H9 (cell line): ENCODE measurements at regions not wholly inside any gene's neighbourhood (a gene's known extent, or its start where the extent isn't known, plus 50 kb on each side); places are given as distances from the start of the nearest gene placed in this dataset.

Experiments used
- DNase-seq: peaks from one replicate; pipeline ENCODE4 v3.0.0-alpha.2; 2017
- H2AFZ ChIP-seq: one replicate; pipeline ENCODE4 v1.6.1; 2013; ENCODE audit warnings: mild to moderate bottlenecking, low read length, control low read depth, moderate library complexity
- H2AK5ac ChIP-seq: 2 replicates; pipeline ENCODE4 v1.6.1; 2013; ENCODE audit warnings: low read length, control low read depth, mixed read lengths; ENCODE audit not compliant: insufficient read length
- H2BK120ac ChIP-seq: one replicate; pipeline ENCODE4 v1.6.1; 2013; ENCODE audit warnings: low read depth, mild to moderate bottlenecking, low read length, control low read depth, inconsistent platforms; ENCODE audit not compliant: poor library complexity, severe bottlenecking
- H2BK12ac ChIP-seq: 2 replicates; pipeline ENCODE4 v1.6.1; 2013; ENCODE audit warnings: low read length, control low read depth, mixed read lengths, low read depth; ENCODE audit not compliant: insufficient read length
- H2BK15ac ChIP-seq: 2 replicates; pipeline ENCODE4 v1.6.1; 2013; ENCODE audit warnings: low read depth, low read length, control low read depth
- H2BK20ac ChIP-seq: one replicate; pipeline ENCODE4 v1.6.1; 2013; ENCODE audit warnings: low read depth, mild to moderate bottlenecking, low read length, control low read depth, inconsistent platforms; ENCODE audit not compliant: poor library complexity, severe bottlenecking
- H2BK5ac ChIP-seq: 2 replicates; pipeline ENCODE4 v1.6.1; 2013; ENCODE audit warnings: low read length, control low read depth, mixed read lengths; ENCODE audit not compliant: insufficient read length
- H3K14ac ChIP-seq: 2 replicates; pipeline ENCODE4 v1.6.1; 2013; ENCODE audit warnings: low read length, control low read depth; ENCODE audit not compliant: insufficient read depth
- H3K18ac ChIP-seq: 2 replicates; pipeline ENCODE4 v1.6.1; 2013; ENCODE audit warnings: low read depth, mild to moderate bottlenecking, mixed read lengths, low read length, control low read depth; ENCODE audit not compliant: insufficient read length
- H3K23ac ChIP-seq: 2 replicates; pipeline ENCODE4 v1.6.1; 2013; ENCODE audit warnings: low read length, control low read depth, mixed read lengths, low read depth; ENCODE audit not compliant: insufficient read length
- H3K23me2 ChIP-seq: 2 replicates; pipeline ENCODE4 v1.6.1; 2013; ENCODE audit warnings: low read depth, mild to moderate bottlenecking, mixed read lengths, low read length, control low read depth; ENCODE audit not compliant: insufficient read length, poor library complexity, severe bottlenecking
- H3K27ac ChIP-seq: 2 replicates; pipeline ENCODE4 v1.5.1; 2013; ENCODE audit warnings: low read length, control low read depth, mixed read lengths, low read depth; ENCODE audit not compliant: insufficient read length
- H3K27me3 ChIP-seq: 2 replicates; pipeline ENCODE4 v1.6.1; 2013; ENCODE audit warnings: low read length, control low read depth, inconsistent platforms; ENCODE audit not compliant: insufficient read depth
- H3K4ac ChIP-seq: 2 replicates; pipeline ENCODE4 v1.6.1; 2013; ENCODE audit warnings: low read depth, mild to moderate bottlenecking, control low read depth, inconsistent platforms, low read length, moderate library complexity
- H3K4me1 ChIP-seq: 2 replicates; pipeline ENCODE4 v1.6.1; 2013; ENCODE audit warnings: low read length, control low read depth, inconsistent platforms; ENCODE audit not compliant: insufficient read depth
- H3K4me2 ChIP-seq: 2 replicates; pipeline ENCODE4 v1.6.1; 2013; ENCODE audit warnings: low read length, control low read depth, mixed read lengths; ENCODE audit not compliant: insufficient read length, insufficient read depth
- H3K56ac ChIP-seq: 2 replicates; pipeline ENCODE4 v1.6.1; 2013; ENCODE audit warnings: low read depth, mild to moderate bottlenecking, mixed read lengths, low read length, control low read depth; ENCODE audit not compliant: insufficient read length
- H3K79me1 ChIP-seq: 2 replicates; pipeline ENCODE4 v1.6.1; 2013; ENCODE audit warnings: low read depth, mild to moderate bottlenecking, moderate library complexity, low read length, control low read depth, inconsistent platforms; ENCODE audit not compliant: insufficient read depth, poor library complexity, severe bottlenecking
- H3K79me2 ChIP-seq: 2 replicates; pipeline ENCODE4 v1.6.1; 2013; ENCODE audit warnings: low read length, control low read depth, inconsistent platforms; ENCODE audit not compliant: insufficient read depth
- H3K9ac ChIP-seq: 2 replicates; pipeline ENCODE4 v1.6.1; 2013; ENCODE audit warnings: low read length, control low read depth, mixed read lengths; ENCODE audit not compliant: insufficient read length; ENCODE audit errors: extremely low read depth
- H3K9me3 ChIP-seq: one replicate; pipeline ENCODE4 v1.6.1; 2013; ENCODE audit warnings: low read depth, low read length, inconsistent platforms; ENCODE audit not compliant: control insufficient read depth
- H3T11ph ChIP-seq: one replicate; pipeline ENCODE4 v1.6.1; 2013; ENCODE audit warnings: mild to moderate bottlenecking, low read length, control low read depth, inconsistent platforms
- H4K20me1 ChIP-seq: one replicate; pipeline ENCODE4 v1.6.1; 2013; ENCODE audit not compliant: control insufficient read depth, insufficient read length, insufficient read depth
- H4K5ac ChIP-seq: 2 replicates; pipeline ENCODE4 v1.6.1; 2013; ENCODE audit warnings: low read depth, mild to moderate bottlenecking, mixed read lengths, low read length, control low read depth; ENCODE audit not compliant: insufficient read length
- H4K8ac ChIP-seq: replicated peaks from 2 replicates; pipeline ENCODE4 v1.6.1; 2013; ENCODE audit warnings: low read length, control low read depth, mixed read lengths, low read depth; ENCODE audit not compliant: insufficient read length
- H4K91ac ChIP-seq: 2 replicates; pipeline ENCODE4 v1.6.1; 2013; ENCODE audit warnings: low read depth, mild to moderate bottlenecking, moderate library complexity, mixed read lengths, low read length, control low read depth; ENCODE audit not compliant: insufficient read length
- H3K27ac Mint-ChIP-seq, 3 experiments: 2 replicates in 2 of 3; 3 replicates in 1 of 3; pipeline ENCODE4 v1.8.0; 2020 to 2021; ENCODE audit warnings: mixed read lengths in 3 of 3, mild to moderate bottlenecking in 1 of 3, moderate library complexity in 1 of 3
- H3K27me3 Mint-ChIP-seq: 2 replicates; pipeline ENCODE4 v1.8.0; 2021; ENCODE audit warnings: low read depth, mild to moderate bottlenecking, moderate library complexity, mixed read lengths
- H3K36me3 Mint-ChIP-seq, 3 experiments: 2 replicates in 2 of 3; 3 replicates in 1 of 3; pipeline ENCODE4 v1.8.0; 2020 to 2021; ENCODE audit warnings: low read depth in 3 of 3, mixed read lengths in 3 of 3; ENCODE audit not compliant: insufficient read depth in 1 of 3
- H3K4me1 Mint-ChIP-seq, 2 experiments: 2 replicates each; pipeline ENCODE4 v1.8.0; 2020; ENCODE audit warnings: mixed read lengths in 2 of 2
- H3K4me3 Mint-ChIP-seq, 2 experiments: 2 replicates in 1 of 2; 3 replicates in 1 of 2; pipeline ENCODE4 v1.8.0; 2020 to 2021; ENCODE audit warnings: mild to moderate bottlenecking in 2 of 2, mixed read lengths in 2 of 2, moderate library complexity in 1 of 2
- H3K9me3 Mint-ChIP-seq, 2 experiments: 2 replicates in 1 of 2; 3 replicates in 1 of 2; pipeline ENCODE4 v1.8.0; 2020; ENCODE audit warnings: mild to moderate bottlenecking in 2 of 2, mixed read lengths in 2 of 2, moderate library complexity in 1 of 2
- CTCF ChIP-seq: fragments of 200-600 bp; sonication (generic); conservative IDR thresholded peaks from 3 replicates; pipeline ENCODE4 v1.8.0; 2021; ENCODE audit warnings: antibody characterized with exemption, mild to moderate bottlenecking
- WGBS: extraction: QIAGEN DNeasy Blood & Tissue Kit; methylation state at CpG from one replicate; pipeline ENCODE4 v1.1.7; 2013; ENCODE audit warnings: missing lambda C conversion rate, low lambda C conversion rate, mixed read lengths; ENCODE audit not compliant: insufficient read length; ENCODE audit errors: extremely low coverage; 5-methylcytosine and 5-hydroxymethylcytosine counted together

GRCh38 chrX:805988-806387 lies 175.4 kb downstream of the SHOX start:
- Histone ChIP-seq H3K56ac (no peak overlapping the region), H3K79me1 (no peaks in the 10 kb centered on the region), H4K91ac (no peak overlapping the region), H4K5ac (no peak overlapping the region), H2BK120ac (no peak overlapping the region), H3K4ac (no peak overlapping the region), H2BK15ac (no peak overlapping the region), H3K4me1 (peaks cover 4% of the 10 kb centered on the region; the same call in 1 of the 2 replicates), H3K27ac (no peak overlapping the region), H2BK5ac (no peak overlapping the region), H3K14ac (no peak overlapping the region), H3T11ph (no peak overlapping the region), H3K23ac (no peak overlapping the region), H2AFZ (no peak overlapping the region), H3K27me3 (no peaks in the 10 kb centered on the region), H4K8ac (no peak overlapping the region), H3K23me2 (no peaks in the 10 kb centered on the region), H3K9me3 (no peaks in the 10 kb centered on the region), H3K18ac (no peak overlapping the region), H3K4me2 (no peak overlapping the region), H2BK12ac (no peak overlapping the region), H2AK5ac (no peak overlapping the region), H3K9ac (no peak overlapping the region), H4K20me1 (no peaks in the 10 kb centered on the region), H2BK20ac (no peak overlapping the region), H3K79me2 (no peaks in the 10 kb centered on the region)
- no peak for TF ChIP-seq CTCF
- Mint-ChIP-seq H3K27me3 (peaks cover 16% of the 10 kb centered on the region), H3K4me3 (no peak overlapping the region; a peak in 1 of 5 replicates), H3K36me3 (peaks cover 0 to 11% (median 1%) of the 10 kb centered on the region in 3 experiments; a peak in 3 of 7 replicates), H3K9me3 (peaks cover 3 to 4% of the 10 kb centered on the region in 2 experiments), H3K4me1 (peaks cover 16 to 21% of the 10 kb centered on the region in 2 experiments), H3K27ac (no peak overlapping the region)
- DNase-seq: no peak
- no CpG with 5 or more reads among the region's 11 CpGs for WGBS
